ENCODE measurements at regions not wholly inside any gene's neighbourhood (a gene's known extent, or its start where the extent isn't known, plus 50 kb on each side); places are given as distances from the start of the nearest gene placed in this dataset.

- no peak overlapping the region for H3K4me3 Mint-ChIP-seq
- no peak overlapping the region for H2AFZ ChIP-seq (ENCODE audit: low read length)
These were observed 138.9 kb upstream of the COL8A1 start for GRCh38 chr3:99499235-99500158.

More at GRCh38 chr3:99499235-99500158, 138.9 kb upstream of the COL8A1 start:
- Mint-ChIP-seq H3K27me3 (ENCODE audit: low read depth) (no peaks in the 10 kb centered on the region), H3K9me3 (no peaks in the 10 kb centered on the region; a peak in 1 of 5 replicates), H3K4me1 (no peaks in the 10 kb centered on the region), H3K27ac (peak overlapping the region in 1 of 3 experiments; percentile 78; a peak in 2 of 7 replicates), H3K36me3 (ENCODE audit: insufficient read depth in 1 of 3, low read depth in 3 of 3) (no peaks in the 10 kb centered on the region)
- Histone ChIP-seq H4K91ac (ENCODE audit: insufficient read length, low read depth, low read length) (no peak overlapping the region), H3K27ac (ENCODE audit: insufficient read length, low read depth, low read length) (no peak overlapping the region), H3K79me2 (ENCODE audit: insufficient read depth, low read length) (no peaks in the 10 kb centered on the region), H4K8ac (replicated peaks; ENCODE audit: insufficient read length, low read depth, low read length) (no peak overlapping the region), H3K23ac (ENCODE audit: insufficient read length, low read depth, low read length) (no peak overlapping the region), H4K5ac (ENCODE audit: insufficient read length, low read depth, low read length) (no peak overlapping the region), H2AK5ac (ENCODE audit: insufficient read length, low read length) (no peak overlapping the region), H3T11ph (ENCODE audit: low read length) (no peak overlapping the region), H3K4me2 (ENCODE audit: insufficient read depth, insufficient read length, low read length) (no peak overlapping the region), H3K14ac (ENCODE audit: insufficient read depth, low read length) (no peak overlapping the region), H2BK5ac (ENCODE audit: insufficient read length, low read length) (no peak overlapping the region), H3K79me1 (ENCODE audit: insufficient read depth, low read depth, low read length, poor library complexity, severe bottlenecking) (no peaks in the 10 kb centered on the region), H3K18ac (ENCODE audit: insufficient read length, low read depth, low read length) (no peak overlapping the region), H3K4ac (ENCODE audit: low read depth, low read length) (no peak overlapping the region), H4K20me1 (ENCODE audit: control insufficient read depth, insufficient read depth, insufficient read length) (no peaks in the 10 kb centered on the region), H3K23me2 (ENCODE audit: insufficient read length, low read depth, low read length, poor library complexity, severe bottlenecking) (no peaks in the 10 kb centered on the region), H3K9ac (ENCODE audit: extremely low read depth, insufficient read length, low read length) (no peak overlapping the region), H2BK120ac (ENCODE audit: low read depth, low read length, poor library complexity, severe bottlenecking) (no peak overlapping the region), H2BK15ac (ENCODE audit: low read depth, low read length) (no peak overlapping the region), H3K56ac (ENCODE audit: insufficient read length, low read depth, low read length) (no peak overlapping the region), H2BK20ac (ENCODE audit: low read depth, low read length, poor library complexity, severe bottlenecking) (no peak overlapping the region), H2BK12ac (ENCODE audit: insufficient read length, low read depth, low read length) (no peak overlapping the region), H3K27me3 (ENCODE audit: insufficient read depth, low read length) (no peaks in the 10 kb centered on the region), H3K4me1 (ENCODE audit: insufficient read depth, low read length) (no peaks in the 10 kb centered on the region), H3K9me3 (ENCODE audit: control insufficient read depth, low read depth, low read length) (no peaks in the 10 kb centered on the region)
- WGBS (ENCODE audit: extremely low coverage, insufficient read length, low lambda C conversion rate), result no CpG with 5 or more reads among the region's 4 CpGs
- TF ChIP-seq, protein P1, sequence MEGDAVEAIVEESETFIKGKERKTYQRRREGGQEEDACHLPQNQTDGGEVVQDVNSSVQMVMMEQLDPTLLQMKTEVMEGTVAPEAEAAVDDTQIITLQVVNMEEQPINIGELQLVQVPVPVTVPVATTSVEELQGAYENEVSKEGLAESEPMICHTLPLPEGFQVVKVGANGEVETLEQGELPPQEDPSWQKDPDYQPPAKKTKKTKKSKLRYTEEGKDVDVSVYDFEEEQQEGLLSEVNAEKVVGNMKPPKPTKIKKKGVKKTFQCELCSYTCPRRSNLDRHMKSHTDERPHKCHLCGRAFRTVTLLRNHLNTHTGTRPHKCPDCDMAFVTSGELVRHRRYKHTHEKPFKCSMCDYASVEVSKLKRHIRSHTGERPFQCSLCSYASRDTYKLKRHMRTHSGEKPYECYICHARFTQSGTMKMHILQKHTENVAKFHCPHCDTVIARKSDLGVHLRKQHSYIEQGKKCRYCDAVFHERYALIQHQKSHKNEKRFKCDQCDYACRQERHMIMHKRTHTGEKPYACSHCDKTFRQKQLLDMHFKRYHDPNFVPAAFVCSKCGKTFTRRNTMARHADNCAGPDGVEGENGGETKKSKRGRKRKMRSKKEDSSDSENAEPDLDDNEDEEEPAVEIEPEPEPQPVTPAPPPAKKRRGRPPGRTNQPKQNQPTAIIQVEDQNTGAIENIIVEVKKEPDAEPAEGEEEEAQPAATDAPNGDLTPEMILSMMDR (conservative IDR thresholded peaks at IDR 0.05), result peak; percentile 84
- no peak for DNase-seq
